Mucosa of descending colon (tissue), 3 donors: ENCODE measurements at regions not wholly inside any gene's neighbourhood (a gene's known extent, or its start where the extent isn't known, plus 50 kb on each side); places are given as distances from the start of the nearest gene placed in this dataset.
A peak's percentile ranks its signal among the peaks of the same experiment; 100 is the strongest.

Experiments used
- ATAC-seq: fragments of 200-7000 bp; cut with Tn5 transposase; one replicate; pipeline ENCODE4 v1.9.1; 2020; ENCODE audit warnings: mild to moderate bottlenecking, moderate library complexity
- DNase-seq, 3 donors: peaks; one replicate each; pipeline ENCODE4 v3.0.0-alpha.2; 2020
- H3K36me3 ChIP-seq: fragments of 200-600 bp; one replicate; pipeline ENCODE4 v1.8.0; 2021; ENCODE audit warnings: low read depth, mild to moderate bottlenecking
- H3K4me1 ChIP-seq: fragments of 200-600 bp; one replicate; pipeline ENCODE4 v1.8.0; 2021; ENCODE audit warnings: low read depth, mild to moderate bottlenecking
- H3K4me3 ChIP-seq: fragments of 200-600 bp; one replicate; pipeline ENCODE4 v1.8.0; 2021; ENCODE audit warnings: mild to moderate bottlenecking
- H3K9me3 ChIP-seq: fragments of 200-600 bp; one replicate; pipeline ENCODE4 v1.8.0; 2021; ENCODE audit warnings: mild to moderate bottlenecking
- CTCF ChIP-seq: fragments of 200-600 bp; IDR thresholded peaks from one replicate; pipeline ENCODE4 v1.8.0; 2022; ENCODE audit warnings: antibody characterized with exemption, mild to moderate bottlenecking
- intact Hi-C, 2 donors: fragments of 100-400 bp; cut with DNase I in 1 of 2; cut with micrococcal nuclease in 1 of 2; formaldehyde crosslinking; loops; one replicate each; pipeline versions ENCODE4 v1.11.0 to v1.11.1; 2022; cut with DNase I, micrococcal nuclease
- donor health status: DM: no; HTN: no; CAD: no; lungs with moderate emphysema.
- donor health status: DM: no; HTN: no; CAD: no.
- donor health status: DM: no; HTN: yes; CAD: no.

- Histone ChIP-seq H3K4me1 (peaks cover 2% of the 10 kb centered on the region), H3K36me3 (no peaks in the 10 kb centered on the region), H3K9me3 (no peaks in the 10 kb centered on the region), H3K4me3 (no peak overlapping the region)
- no peak for TF ChIP-seq CTCF
- intact Hi-C loops: no loop called here
- ATAC-seq (peak; percentile 25), DNase-seq (no peak)
These were observed 311.3 kb upstream of the KLHL29 start for GRCh38 chr2:23073671-23074070.

- intact Hi-C loops: no loop called here
- no peak for TF ChIP-seq CTCF
- no peak for DNase-seq
These were observed 307.4 kb upstream of the KLHL29 start for GRCh38 chr2:23077596-23077995.

DNA sequence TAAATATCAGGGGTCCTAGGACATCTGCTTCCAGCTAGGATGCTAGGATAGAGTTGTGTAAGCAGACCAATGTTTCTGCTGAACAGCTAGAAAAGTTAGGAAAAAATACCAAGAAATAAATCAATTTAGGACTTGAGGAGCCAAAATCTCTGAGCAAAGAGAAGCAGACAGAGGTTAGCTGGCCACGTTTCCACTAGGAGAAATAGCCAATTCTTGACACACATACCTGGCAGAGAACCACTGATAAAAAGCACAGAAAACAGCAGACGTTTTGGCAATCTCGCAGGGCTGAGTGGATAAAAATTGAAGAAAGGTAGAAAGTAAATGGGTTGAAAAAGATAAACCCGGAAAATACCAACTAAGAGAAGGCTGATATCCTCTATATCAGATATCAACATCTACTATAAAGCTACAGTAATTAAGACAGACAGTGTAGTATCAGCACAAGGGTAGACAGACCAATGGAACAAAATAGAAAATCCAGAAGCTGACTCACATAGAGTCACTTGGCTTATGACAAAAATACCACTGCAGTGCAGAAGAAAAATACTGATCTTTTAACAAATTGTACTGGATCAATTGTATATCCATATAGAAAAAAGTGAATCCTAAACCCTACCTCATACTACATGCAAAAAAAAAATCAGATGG is 306.1 kb upstream of the KLHL29 start:
- Histone ChIP-seq H3K36me3 (no peaks in the 10 kb centered on the region), H3K9me3 (no peaks in the 10 kb centered on the region), H3K4me1 (no peaks in the 10 kb centered on the region), H3K4me3 (no peak overlapping the region)
- no peak for TF ChIP-seq CTCF
- intact Hi-C loops: no loop called here
- ATAC-seq (no peak), DNase-seq (no peak)

More at GRCh38 chr2:23077596-23077995, 307.4 kb upstream of the KLHL29 start:
- peaks cover 2% of the 10 kb centered on the region for H3K4me1 ChIP-seq
- ATAC-seq: no peak
- H3K9me3 ChIP-seq: no peaks in the 10 kb centered on the region
- H3K36me3 ChIP-seq: no peaks in the 10 kb centered on the region
- H3K4me3 ChIP-seq: no peak overlapping the region

GRCh38 chr2:23083966-23084365 is 301.0 kb upstream of the KLHL29 start:
- no peaks in the 10 kb centered on the region for H3K36me3 ChIP-seq
- intact Hi-C loops: no loop called here
- no peak overlapping the region for H3K4me3 ChIP-seq
- DNase-seq (no peak), ATAC-seq (no peak)
- no peak for TF ChIP-seq CTCF
- H3K4me1 ChIP-seq: no peaks in the 10 kb centered on the region
- H3K9me3 ChIP-seq: no peaks in the 10 kb centered on the region

DNA sequence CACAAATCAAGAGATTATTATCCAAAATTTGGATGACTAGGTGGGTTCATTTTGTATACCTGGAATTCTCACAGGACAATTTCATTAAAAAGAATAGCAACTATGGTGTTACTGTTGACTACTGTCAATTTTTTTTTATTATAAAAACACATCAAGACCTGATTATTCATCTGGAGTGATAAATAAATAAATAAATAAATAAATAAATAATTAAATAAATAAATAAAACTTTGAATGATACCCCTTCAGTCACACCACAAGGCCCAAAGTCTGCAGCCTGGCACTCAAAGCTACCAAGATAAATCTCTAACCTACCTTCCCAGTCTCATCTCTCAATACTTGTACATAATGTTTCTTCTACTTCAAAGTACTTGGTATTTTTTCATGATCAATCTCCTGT is 294.0 kb upstream of the KLHL29 start:
- Histone ChIP-seq H3K36me3 (no peaks in the 10 kb centered on the region), H3K9me3 (no peaks in the 10 kb centered on the region), H3K4me1 (no peaks in the 10 kb centered on the region), H3K4me3 (no peak overlapping the region)
- TF ChIP-seq CTCF: no peak
- no peak for ATAC-seq
- DNase-seq: no peak
- intact Hi-C loops: no loop called here

- TF ChIP-seq CTCF: no peak
- Histone ChIP-seq H3K4me1 (no peaks in the 10 kb centered on the region), H3K9me3 (no peaks in the 10 kb centered on the region), H3K36me3 (no peaks in the 10 kb centered on the region), H3K4me3 (no peak overlapping the region)
- ATAC-seq: no peak
- intact Hi-C loops: no loop called here
- no peak for DNase-seq
These were observed 293.1 kb upstream of the KLHL29 start for GRCh38 chr2:23091900-23092299.
